ENCODE measurements at regions not wholly inside any gene's neighbourhood (a gene's known extent, or its start where the extent isn't known, plus 50 kb on each side); places are given as distances from the start of the nearest gene placed in this dataset.

DNA sequence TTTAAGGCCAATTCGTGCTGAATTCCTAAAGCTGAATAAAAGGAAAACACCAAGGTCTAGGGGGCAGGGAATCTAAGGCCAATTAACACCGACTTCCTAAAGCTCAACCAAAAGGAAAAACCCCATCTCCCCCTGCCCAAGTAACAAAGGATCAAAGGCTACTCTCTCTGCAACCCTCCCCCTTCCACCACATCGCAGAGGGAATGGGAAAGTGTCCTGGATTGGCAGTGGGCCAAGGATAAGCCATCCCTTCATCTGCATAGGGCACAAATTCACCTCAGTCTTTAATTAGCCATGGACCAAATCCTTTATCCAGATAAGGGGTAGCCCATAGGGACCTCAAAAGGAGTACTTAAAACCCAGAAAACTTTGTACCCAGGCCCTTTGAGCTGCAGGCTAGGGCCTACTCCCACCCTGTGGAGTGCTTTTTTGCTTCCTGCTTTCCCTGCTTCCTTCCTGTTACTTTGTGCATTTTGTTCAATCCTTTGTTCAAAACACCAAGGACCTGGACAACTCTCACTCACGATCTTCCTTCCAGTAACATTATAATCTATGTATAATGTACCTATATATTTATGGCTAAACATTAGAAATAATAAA, 2119.8 kb upstream of the CELF4 start:
- no peaks in the 10 kb centered on the region for H3K36me3 ChIP-seq
- WGBS, 3 donors = 41 to 53% (median 43%) methylated on average over 4 of the region's 4 CpGs

DNA sequence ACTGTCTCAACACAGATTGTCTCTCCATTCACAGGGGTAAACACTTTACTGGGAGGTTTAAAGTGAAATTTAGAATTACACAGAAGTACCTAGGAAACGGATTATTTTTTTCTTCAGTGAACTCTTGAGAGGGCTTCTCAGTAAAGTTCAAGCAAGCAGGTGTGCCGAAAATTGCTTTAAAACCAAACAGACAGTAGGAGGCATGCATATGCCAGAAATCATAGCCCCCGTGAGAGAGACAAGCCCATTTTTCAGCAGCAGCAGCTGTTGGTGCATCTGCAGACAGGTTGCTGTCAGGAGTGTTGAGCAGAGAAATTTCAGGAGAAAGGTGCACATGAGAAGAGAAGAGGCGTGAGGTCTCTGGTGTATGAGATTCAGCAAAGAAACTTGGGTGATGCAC, 2115.5 kb upstream of the CELF4 start:
- intact Hi-C loops (cut with DNase I) = no loop called here
- Histone ChIP-seq H3K27me3 (no peaks in the 10 kb centered on the region), H3K9me3 (no peaks in the 10 kb centered on the region), H3K27ac (no peak overlapping the region), H3K4me1 (ENCODE audit: insufficient read depth) (no peaks in the 10 kb centered on the region), H3K4me3 (no peak overlapping the region), H3K36me3 (no peaks in the 10 kb centered on the region)
- TF ChIP-seq POLR2A (IDR thresholded peaks at IDR 0.05) (no peak), EP300 (IDR thresholded peaks at IDR 0.05) (no peak)
- TF ChIP-seq, protein P1, sequence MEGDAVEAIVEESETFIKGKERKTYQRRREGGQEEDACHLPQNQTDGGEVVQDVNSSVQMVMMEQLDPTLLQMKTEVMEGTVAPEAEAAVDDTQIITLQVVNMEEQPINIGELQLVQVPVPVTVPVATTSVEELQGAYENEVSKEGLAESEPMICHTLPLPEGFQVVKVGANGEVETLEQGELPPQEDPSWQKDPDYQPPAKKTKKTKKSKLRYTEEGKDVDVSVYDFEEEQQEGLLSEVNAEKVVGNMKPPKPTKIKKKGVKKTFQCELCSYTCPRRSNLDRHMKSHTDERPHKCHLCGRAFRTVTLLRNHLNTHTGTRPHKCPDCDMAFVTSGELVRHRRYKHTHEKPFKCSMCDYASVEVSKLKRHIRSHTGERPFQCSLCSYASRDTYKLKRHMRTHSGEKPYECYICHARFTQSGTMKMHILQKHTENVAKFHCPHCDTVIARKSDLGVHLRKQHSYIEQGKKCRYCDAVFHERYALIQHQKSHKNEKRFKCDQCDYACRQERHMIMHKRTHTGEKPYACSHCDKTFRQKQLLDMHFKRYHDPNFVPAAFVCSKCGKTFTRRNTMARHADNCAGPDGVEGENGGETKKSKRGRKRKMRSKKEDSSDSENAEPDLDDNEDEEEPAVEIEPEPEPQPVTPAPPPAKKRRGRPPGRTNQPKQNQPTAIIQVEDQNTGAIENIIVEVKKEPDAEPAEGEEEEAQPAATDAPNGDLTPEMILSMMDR (IDR thresholded peaks at IDR 0.05) = no peak
- WGBS, 3 donors = 52 to 65% (median 56%) methylated on average over 4 of the region's 4 CpGs
- no peak for DNase-seq

More for the DNA sequence above, 2119.8 kb upstream of the CELF4 start:
- Histone ChIP-seq H3K4me1 (ENCODE audit: insufficient read depth) (no peaks in the 10 kb centered on the region), H3K4me3 (no peak overlapping the region), H3K9me3 (no peaks in the 10 kb centered on the region), H3K27ac (no peak overlapping the region), H3K27me3 (no peaks in the 10 kb centered on the region)
- DNase-seq = no peak
- TF ChIP-seq POLR2A (IDR thresholded peaks at IDR 0.05) = no peak
- no peak for TF ChIP-seq EP300 (IDR thresholded peaks at IDR 0.05)
- TF ChIP-seq, protein P1 (IDR thresholded peaks at IDR 0.05) = no peak
- intact Hi-C loops (cut with DNase I) = no loop called here

DNA sequence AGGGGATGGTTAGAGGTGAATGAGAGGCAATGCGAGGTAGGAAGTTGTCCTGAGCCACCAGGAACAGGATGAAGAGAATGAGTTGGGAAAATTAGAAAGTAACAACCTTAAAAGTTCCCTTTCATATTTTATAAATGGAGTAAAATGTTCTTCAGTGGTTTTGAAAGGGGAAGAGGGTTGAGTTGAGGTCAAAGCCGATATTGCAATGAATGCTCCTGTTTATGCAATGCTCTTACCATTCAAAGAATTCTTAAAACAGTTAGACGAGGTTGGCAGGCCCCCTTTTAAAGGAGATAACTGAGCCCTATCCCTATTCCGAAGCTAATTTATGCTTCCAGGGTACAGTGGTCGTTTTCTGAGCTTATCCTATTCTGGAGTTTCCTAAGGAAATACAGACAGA, 2110.3 kb upstream of the CELF4 start:
- TF ChIP-seq EP300 (IDR thresholded peaks at IDR 0.05) (no peak), POLR2A (IDR thresholded peaks at IDR 0.05) (no peak)
- TF ChIP-seq, protein P1 (IDR thresholded peaks at IDR 0.05) = no peak
- Histone ChIP-seq H3K27me3 (no peaks in the 10 kb centered on the region), H3K36me3 (no peaks in the 10 kb centered on the region), H3K27ac (no peak overlapping the region), H3K4me1 (ENCODE audit: insufficient read depth) (no peaks in the 10 kb centered on the region), H3K4me3 (no peak overlapping the region), H3K9me3 (no peaks in the 10 kb centered on the region)
- 56 to 63% (median 58%) methylated on average over 5 of the region's 5 CpGs for WGBS, 3 donors
- intact Hi-C loops (cut with DNase I) = no loop called here
- DNase-seq = no peak

DNA sequence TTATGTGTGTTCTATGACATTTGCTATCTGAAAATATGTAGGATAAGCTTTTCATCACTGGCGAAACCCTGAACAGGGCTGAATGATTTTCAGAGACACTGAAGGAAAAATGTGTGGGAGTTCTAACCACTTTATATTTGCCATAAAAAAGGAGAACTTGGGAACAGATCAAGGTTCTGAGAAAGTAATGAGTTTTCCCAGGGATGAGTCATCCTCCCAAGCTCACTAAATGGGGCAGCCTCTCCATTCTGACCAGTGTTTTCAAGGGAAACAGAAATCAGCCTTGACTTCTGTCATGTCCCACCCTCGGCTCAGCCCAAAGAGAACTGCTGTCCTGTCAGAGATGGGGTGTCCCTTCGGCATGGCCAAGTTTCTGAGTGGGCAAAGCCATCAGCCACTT, 2109.8 kb upstream of the CELF4 start:
- no peak for TF ChIP-seq EP300 (IDR thresholded peaks at IDR 0.05)
- TF ChIP-seq, protein P1 (IDR thresholded peaks at IDR 0.05) = no peak
- TF ChIP-seq POLR2A (IDR thresholded peaks at IDR 0.05) = no peak
- Histone ChIP-seq H3K4me1 (ENCODE audit: insufficient read depth) (no peaks in the 10 kb centered on the region), H3K27me3 (no peaks in the 10 kb centered on the region), H3K9me3 (no peaks in the 10 kb centered on the region), H3K36me3 (no peaks in the 10 kb centered on the region), H3K27ac (no peak overlapping the region), H3K4me3 (no peak overlapping the region)
- 20 to 25% (median 25%) methylated on average over 3 of the region's 3 CpGs for WGBS, 3 donors
- intact Hi-C loops (cut with DNase I) = no loop called here
- DNase-seq = no peak

All from ovary (tissue), 7 donors.